ENCODE measurements at regions not wholly inside any gene's neighbourhood (a gene's known extent, or its start where the extent isn't known, plus 50 kb on each side); places are given as distances from the start of the nearest gene placed in this dataset.
"Not testable (repeated sequence)": the region's sequence is repeated elsewhere in the genome, so short reads cannot be mapped to it uniquely, and the experiment has no call there.

GRCh38 chr16:26909623-26910022 is 157.1 kb upstream of the C16orf82 start:
- no peak for DNase-seq

DNA sequence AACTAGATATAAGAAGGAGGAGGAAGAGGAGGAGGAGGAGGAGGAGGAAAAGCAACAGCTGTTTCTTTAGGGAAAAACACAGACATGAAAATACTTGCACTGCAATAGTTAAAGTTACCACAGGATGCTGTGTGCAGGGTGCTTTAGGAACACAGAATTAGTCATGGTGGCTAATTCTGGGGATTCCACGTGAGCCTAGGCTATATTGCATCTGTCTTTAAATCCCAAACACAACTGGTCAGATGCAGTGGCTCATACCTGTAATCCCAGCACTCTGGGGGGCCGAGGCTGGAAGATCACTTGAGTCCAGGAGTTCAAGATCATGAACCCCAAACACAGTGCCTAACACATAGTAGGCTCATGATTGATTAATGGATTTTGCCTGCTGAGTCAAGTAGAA is 155.3 kb upstream of the C16orf82 start:
- no peak for DNase-seq

GRCh38 chr16:26913851-26914250 is 152.9 kb upstream of the C16orf82 start:
- DNase-seq: no peak

- DNase-seq: no peak
Observed at GRCh38 chr16:26930786-26931581, 135.7 kb upstream of the C16orf82 start.

DNA sequence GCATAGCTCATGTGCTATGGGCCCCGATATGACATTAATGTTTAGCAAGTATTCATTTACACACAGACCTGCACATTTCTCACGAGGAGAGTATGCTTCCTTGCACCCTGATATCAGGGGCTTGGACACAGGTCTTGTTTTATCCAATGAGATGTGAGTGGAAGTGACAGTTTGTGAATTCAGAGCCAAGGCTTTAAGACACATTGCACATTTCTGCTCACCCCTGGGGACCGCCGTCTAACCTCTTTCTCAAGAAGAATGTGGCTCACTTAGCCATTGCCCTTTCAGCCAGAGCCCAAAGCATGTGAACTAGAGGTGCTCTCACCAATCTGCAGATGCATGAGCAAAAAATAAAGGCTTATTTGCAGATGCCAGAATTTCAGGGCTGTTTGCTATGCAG is 116.1 kb upstream of the C16orf82 start:
- DNase-seq: no peak

DNA sequence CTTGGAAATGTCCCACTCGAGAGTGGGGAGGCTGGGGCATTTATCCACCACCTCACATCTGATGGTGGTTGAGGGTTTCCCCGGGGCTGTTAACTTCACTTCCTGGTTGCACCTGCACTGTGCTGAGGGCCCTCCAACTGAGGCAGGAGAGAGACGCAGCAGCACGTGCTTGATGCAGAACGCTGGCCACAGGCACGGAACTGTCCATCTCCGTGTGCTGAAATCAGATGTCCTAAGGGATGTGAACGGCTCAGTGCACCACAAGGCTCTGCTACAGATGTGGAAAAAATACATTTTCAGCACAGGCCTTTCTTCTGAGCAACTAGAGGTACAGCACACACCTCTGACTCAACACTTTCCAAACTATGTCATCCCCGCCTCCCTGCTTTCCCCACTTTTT is 114.8 kb upstream of the C16orf82 start:
- no peak for DNase-seq

GRCh38 chr16:26952411-26952810 is 114.3 kb upstream of the C16orf82 start:
- no peak for DNase-seq

DNA sequence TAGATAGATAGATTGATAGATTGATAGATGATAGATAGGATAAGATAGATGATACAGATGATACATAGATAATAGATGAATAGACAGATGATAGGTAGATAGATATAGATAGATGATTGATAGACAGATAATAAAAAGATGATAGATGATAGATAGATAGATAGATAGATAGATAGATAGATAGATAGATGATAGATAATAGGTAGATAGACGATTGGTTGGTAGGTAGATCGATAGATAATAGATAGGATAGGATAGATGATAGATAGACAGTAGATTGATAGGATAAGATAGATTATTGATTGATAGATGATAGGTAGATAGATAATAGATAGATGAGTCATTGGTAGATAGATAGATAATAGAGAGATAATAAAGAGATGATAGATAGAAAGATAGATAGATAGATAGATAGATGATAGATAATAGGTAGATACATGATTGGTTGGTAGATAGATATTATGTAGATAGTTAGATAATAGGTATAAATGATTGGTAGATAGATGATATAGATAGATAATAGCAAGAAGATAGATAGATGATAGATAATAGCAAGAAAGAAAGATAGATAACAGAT is 109.4 kb upstream of the C16orf82 start:
- DNase-seq: no peak

DNA sequence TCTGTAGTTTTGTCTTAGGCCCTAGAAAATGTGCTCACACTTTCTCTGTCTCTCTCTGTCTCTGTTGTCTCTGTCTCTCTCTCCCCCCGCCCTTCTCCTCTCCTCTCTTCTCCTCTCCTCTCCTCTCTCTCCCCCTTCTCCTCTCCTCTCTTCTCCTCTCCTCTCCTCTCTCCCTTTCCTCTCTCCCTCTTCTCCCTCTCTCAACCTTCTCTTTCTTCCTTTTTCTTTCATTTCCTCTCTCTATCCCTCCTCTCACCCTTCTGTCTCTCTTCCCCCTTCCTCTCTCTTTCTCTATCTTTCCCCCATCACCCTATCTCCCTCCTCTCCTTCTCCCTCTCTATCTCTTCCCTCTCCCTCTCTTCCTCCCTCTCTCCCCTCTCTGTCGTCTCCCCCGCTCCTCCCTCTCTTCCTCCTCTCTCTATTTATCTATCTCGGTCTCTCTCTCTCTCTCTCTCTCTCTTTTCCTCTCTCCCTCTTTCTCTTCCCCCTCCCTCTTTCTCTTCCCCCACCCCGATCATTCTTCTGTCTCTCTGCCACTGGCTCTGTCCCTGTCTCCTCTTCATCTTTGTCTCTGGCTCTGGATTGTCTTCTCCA is 107.2 kb upstream of the C16orf82 start:
- no peak for DNase-seq

GRCh38 chr16:26961459-26961858 is 105.3 kb upstream of the C16orf82 start:
- peak in 1 of 2 donors; percentile 3 for DNase-seq

DNA sequence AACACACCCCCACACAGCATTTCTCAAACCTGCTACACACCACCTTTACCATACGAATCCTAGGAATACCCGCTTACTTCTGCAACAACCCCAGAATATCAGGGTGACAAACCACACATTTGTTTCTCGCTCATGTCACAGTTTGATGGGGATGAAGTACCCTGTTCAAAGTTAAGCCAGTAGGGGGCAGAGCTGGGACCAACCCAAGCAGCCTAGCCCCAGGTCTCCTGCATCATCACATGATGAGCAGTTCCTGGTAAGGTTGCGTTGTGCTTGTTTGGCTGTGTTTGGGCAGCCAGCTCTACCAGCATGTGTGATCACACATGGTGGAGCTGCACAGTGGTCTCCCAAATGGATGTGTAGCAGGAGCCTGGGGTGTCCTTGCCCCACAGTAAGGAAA is 103.6 kb upstream of the C16orf82 start:
- DNase-seq: no peak

GRCh38 chr16:26969589-26970231 is 97.0 kb upstream of the C16orf82 start:
- no peak for DNase-seq

GRCh38 chr16:26970292-26970691 is 96.4 kb upstream of the C16orf82 start:
- no peak for DNase-seq

DNA sequence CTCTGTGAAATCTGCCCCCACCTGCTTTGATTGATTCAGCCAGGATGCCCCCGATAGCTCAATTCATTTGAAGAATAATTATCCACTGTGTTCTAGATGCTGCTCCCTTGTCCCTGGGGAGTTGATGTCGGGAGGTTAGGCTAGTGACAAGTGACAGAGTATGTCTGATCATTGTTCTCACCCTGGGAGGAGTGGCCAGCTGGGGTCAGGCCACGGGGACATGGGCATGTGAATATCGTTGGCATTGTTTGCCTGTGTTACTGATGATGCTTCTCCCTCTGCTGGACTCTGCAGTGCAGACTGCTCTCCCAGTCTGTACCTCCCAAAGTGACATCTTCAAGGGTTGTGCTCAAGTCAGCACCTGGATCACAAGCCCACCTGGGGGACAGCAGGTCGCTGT is 89.9 kb upstream of the C16orf82 start:
- DNase-seq: no peak

GRCh38 chr16:26981266-26981938 is 85.3 kb upstream of the C16orf82 start:
- no peak for DNase-seq

DNA sequence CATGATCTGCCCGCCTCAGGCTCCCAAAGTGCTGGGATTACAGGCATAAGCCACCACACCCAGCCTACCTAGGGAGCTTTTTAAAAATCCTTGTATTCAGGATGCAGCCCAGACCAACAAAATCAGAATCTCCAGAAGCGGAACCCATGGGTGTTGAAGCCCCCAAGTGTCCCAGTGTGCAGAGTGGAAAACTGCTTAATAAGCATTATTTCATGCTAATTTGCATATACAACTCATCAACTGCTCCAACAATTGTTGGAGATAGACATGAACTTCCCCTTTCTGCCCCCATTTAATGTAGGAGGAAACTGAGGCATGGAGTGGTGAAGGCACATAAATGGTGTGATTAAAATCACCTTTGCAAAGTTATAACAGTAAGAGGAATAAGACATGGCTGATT is 84.3 kb upstream of the C16orf82 start:
- DNase-seq: no peak

DNA sequence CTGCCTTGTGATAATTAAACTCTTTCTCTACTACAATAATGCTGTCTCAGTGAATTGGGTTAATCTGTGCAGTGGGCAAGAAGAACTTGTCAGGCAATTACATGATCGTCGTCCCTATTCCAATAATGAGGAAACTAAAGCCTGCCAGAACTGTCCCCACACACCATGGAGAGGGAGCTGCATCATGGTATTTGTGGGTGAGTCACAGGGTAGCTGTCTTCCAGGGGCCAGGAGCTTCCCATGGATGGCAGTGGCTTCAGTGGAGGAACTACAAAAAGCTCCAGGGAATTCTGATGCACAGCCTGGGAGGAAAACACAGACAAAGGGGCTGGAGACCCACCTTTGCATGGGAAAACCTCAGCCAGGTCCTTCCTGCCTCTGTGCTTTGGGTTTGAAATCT is 83.3 kb upstream of the C16orf82 start:
- DNase-seq: no peak

- DNase-seq: no peak
Observed at GRCh38 chr16:26985100-26986065, 81.3 kb upstream of the C16orf82 start.

- peak; percentile 3 to 55 for DNase-seq
Observed at GRCh38 chr16:26987597-26988010, 79.1 kb upstream of the C16orf82 start.

DNA sequence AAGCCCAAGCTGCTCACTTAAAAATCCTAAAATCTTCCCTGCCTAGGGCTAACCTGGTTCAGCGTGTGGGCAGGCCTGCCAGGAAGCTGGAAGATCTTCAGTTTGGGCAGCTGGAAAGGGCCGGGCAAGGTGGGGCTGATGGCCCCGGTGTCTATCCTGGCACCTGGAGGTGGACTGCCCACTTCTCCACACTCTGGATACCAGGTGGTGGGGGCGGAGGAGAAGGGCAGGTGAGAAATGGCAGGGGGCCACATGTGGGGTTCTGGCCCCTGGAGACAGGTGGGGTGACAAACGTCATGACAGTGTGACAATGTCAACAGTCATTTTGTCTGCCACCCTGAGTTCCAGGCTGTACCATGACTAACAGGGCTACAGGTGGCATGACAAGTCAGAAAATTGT is 78.5 kb upstream of the C16orf82 start:
- DNase-seq: no peak

- not testable (repeated sequence) for DNase-seq
Observed at GRCh38 chr16:26990384-26991120, 76.2 kb upstream of the C16orf82 start.

Measured in inflammatory macrophage (primary cell).